ENCODE measurements at regions not wholly inside any gene's neighbourhood (a gene's known extent, or its start where the extent isn't known, plus 50 kb on each side); places are given as distances from the start of the nearest gene placed in this dataset.
A peak's percentile ranks its signal among the peaks of the same experiment; 100 is the strongest.

DNA sequence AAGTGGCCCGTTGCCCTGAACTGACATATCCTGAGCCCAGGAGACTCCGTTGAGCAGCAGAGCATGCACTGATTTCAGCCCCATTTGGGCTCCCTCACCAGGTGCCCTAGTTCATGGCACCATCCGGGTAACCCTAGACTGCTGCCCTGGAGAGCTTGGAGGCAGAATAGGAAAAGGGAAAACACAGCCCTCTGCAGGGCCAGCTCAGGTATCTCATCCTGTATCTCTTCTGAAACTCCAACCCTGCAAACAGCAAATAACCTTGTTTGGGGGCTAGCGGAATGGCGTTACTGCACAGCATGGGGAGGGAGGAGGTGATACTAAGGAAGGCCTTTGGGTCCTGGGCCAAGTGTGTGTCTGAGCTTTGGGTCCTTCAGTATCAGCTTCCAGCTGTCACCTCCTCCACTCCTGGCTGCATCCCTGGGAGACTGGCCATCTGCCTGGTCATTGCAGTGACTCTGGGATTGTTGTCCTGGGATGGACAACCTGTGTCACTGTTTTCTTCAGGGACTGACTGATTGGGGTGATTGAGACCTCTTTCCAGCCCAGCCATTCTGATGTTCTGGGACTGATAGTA, 233.8 kb upstream of the SKOR2 start:
- Histone ChIP-seq H3K79me2 (ENCODE audit: control insufficient read depth, insufficient read depth, low read length) (no peaks in the 10 kb centered on the region), H2AK5ac (ENCODE audit: low read length) (no peak overlapping the region), H3K4me1 (ENCODE audit: control insufficient read depth, low read depth, low read length) (no peaks in the 10 kb centered on the region), H2BK120ac (ENCODE audit: low read depth, low read length) (no peak overlapping the region), H3K56ac (ENCODE audit: low read length) (no peak overlapping the region), H3K4me3 (ENCODE audit: low read length) (no peak overlapping the region), H3K27me3 (ENCODE audit: insufficient read depth, low read length, poor library complexity) (no peaks in the 10 kb centered on the region), H3K36me3 (ENCODE audit: control insufficient read depth, insufficient read depth, low read length) (no peaks in the 10 kb centered on the region), H3K79me1 (ENCODE audit: low read length) (no peaks in the 10 kb centered on the region), H2BK5ac (ENCODE audit: low read length) (no peak overlapping the region), H3K4ac (ENCODE audit: low read depth, low read length) (no peak overlapping the region), H3K9ac (ENCODE audit: low read length) (no peak overlapping the region), H3K18ac (ENCODE audit: low read length) (no peak overlapping the region), H2BK15ac (replicated peaks; ENCODE audit: low read depth) (no peak overlapping the region), H4K5ac (ENCODE audit: low read length) (no peak overlapping the region), H3K23ac (ENCODE audit: low read length) (no peak overlapping the region), H3K27ac (ENCODE audit: low read depth, low read length) (no peak overlapping the region), H3K4me2 (ENCODE audit: low read length) (no peak overlapping the region), H4K8ac (ENCODE audit: low read depth, low read length) (no peak overlapping the region)
- peak; percentile 23 for DNase-seq
- no CpG with 5 or more reads among the region's 5 CpGs for WGBS (ENCODE audit: extremely low coverage, insufficient coverage, low lambda C conversion rate)

DNA sequence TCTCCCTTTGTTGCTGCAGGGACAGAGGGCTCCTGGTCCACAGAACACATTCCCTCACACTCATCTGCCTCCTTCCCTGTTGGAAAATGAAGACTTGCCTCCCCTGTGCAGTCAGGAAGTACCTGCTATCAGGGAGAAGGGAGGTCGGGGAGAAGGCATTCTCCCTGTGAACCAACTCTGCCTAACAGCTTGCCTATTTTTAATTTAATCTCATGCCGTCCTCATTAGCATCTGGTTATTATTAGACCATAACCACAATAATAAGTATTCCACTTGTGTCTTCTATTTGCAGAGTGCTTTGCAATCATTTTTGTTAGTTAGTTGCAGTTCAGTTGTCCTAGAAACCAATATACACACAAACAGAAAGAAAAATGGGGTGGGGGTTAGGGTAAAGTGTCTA, 232.6 kb upstream of the SKOR2 start:
- no peak overlapping the region for H2AK5ac ChIP-seq (ENCODE audit: low read length)
- no peak overlapping the region for H3K4me3 ChIP-seq (ENCODE audit: low read length)
- H3K79me1 ChIP-seq (ENCODE audit: low read length): no peaks in the 10 kb centered on the region
- DNase-seq: no peak
- no peaks in the 10 kb centered on the region for H3K79me2 ChIP-seq (ENCODE audit: control insufficient read depth, insufficient read depth, low read length)
- H3K4me1 ChIP-seq (ENCODE audit: control insufficient read depth, low read depth, low read length): no peaks in the 10 kb centered on the region
- no peak overlapping the region for H3K9ac ChIP-seq (ENCODE audit: low read length)
- H2BK120ac ChIP-seq (ENCODE audit: low read depth, low read length): no peak overlapping the region
- H4K5ac ChIP-seq (ENCODE audit: low read length): no peak overlapping the region
- no peak overlapping the region for H2BK15ac ChIP-seq (replicated peaks; ENCODE audit: low read depth)
- H3K4ac ChIP-seq (ENCODE audit: low read depth, low read length): no peak overlapping the region
- no CpG with 5 or more reads among the region's 2 CpGs for WGBS (ENCODE audit: extremely low coverage, insufficient coverage, low lambda C conversion rate)
- H3K18ac ChIP-seq (ENCODE audit: low read length): no peak overlapping the region
- H4K8ac ChIP-seq (ENCODE audit: low read depth, low read length): no peak overlapping the region
- H3K27me3 ChIP-seq (ENCODE audit: insufficient read depth, low read length, poor library complexity): no peaks in the 10 kb centered on the region
- no peak overlapping the region for H3K23ac ChIP-seq (ENCODE audit: low read length)
- H2BK5ac ChIP-seq (ENCODE audit: low read length): no peak overlapping the region
- H3K36me3 ChIP-seq (ENCODE audit: control insufficient read depth, insufficient read depth, low read length): no peaks in the 10 kb centered on the region
- H3K4me2 ChIP-seq (ENCODE audit: low read length): no peak overlapping the region
- H3K56ac ChIP-seq (ENCODE audit: low read length): no peak overlapping the region
- H3K27ac ChIP-seq (ENCODE audit: low read depth, low read length): no peak overlapping the region

GRCh38 chr18:47480166-47480565, 228.7 kb upstream of the SKOR2 start:
- no peak overlapping the region for H3K23ac ChIP-seq (ENCODE audit: low read length)
- no CpG with 5 or more reads among the region's 4 CpGs for WGBS (ENCODE audit: extremely low coverage, insufficient coverage, low lambda C conversion rate)

DNA sequence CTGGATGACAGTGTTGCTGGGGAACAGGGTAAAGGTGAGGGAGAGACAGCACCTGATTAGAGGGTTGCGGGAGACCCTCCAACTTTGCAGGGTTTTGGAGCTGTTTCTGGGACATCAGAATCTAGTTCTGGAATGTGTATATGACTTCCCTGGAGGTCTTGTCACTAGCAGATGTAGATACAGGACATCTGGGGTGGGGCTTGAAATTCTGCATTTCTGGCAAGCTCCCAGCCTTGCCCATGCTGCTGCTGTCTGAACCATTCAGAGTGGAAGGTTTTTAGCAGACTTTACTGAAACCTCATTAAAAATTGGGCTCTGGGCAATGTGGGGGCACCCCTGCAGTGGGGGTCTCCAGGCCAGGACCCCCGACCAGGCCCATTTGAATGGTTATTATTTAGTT, 220.3 kb upstream of the SKOR2 start:
- Histone ChIP-seq H3K4me3 (ENCODE audit: low read length) (no peak overlapping the region), H3K4me2 (ENCODE audit: low read length) (no peak overlapping the region), H2BK120ac (ENCODE audit: low read depth, low read length) (no peak overlapping the region), H3K23ac (ENCODE audit: low read length) (no peak overlapping the region), H3K79me2 (ENCODE audit: control insufficient read depth, insufficient read depth, low read length) (no peaks in the 10 kb centered on the region), H3K79me1 (ENCODE audit: low read length) (no peaks in the 10 kb centered on the region), H3K9ac (ENCODE audit: low read length) (no peak overlapping the region), H4K5ac (ENCODE audit: low read length) (no peak overlapping the region), H3K18ac (ENCODE audit: low read length) (no peak overlapping the region), H2AK5ac (ENCODE audit: low read length) (no peak overlapping the region), H3K4me1 (ENCODE audit: control insufficient read depth, low read depth, low read length) (no peaks in the 10 kb centered on the region), H2BK5ac (ENCODE audit: low read length) (no peak overlapping the region), H3K36me3 (ENCODE audit: control insufficient read depth, insufficient read depth, low read length) (no peaks in the 10 kb centered on the region), H3K4ac (ENCODE audit: low read depth, low read length) (no peak overlapping the region), H4K8ac (ENCODE audit: low read depth, low read length) (no peak overlapping the region), H2BK15ac (replicated peaks; ENCODE audit: low read depth) (no peak overlapping the region), H3K56ac (ENCODE audit: low read length) (no peak overlapping the region), H3K27me3 (ENCODE audit: insufficient read depth, low read length, poor library complexity) (no peaks in the 10 kb centered on the region), H3K27ac (ENCODE audit: low read depth, low read length) (no peak overlapping the region)
- DNase-seq: no peak
- WGBS (ENCODE audit: extremely low coverage, insufficient coverage, low lambda C conversion rate): no CpG with 5 or more reads among the region's 2 CpGs

More at GRCh38 chr18:47480166-47480565, 228.7 kb upstream of the SKOR2 start:
- no peak overlapping the region for H3K9ac ChIP-seq (ENCODE audit: low read length)
- H2BK120ac ChIP-seq (ENCODE audit: low read depth, low read length): no peak overlapping the region
- no peak overlapping the region for H3K18ac ChIP-seq (ENCODE audit: low read length)
- H3K27me3 ChIP-seq (ENCODE audit: insufficient read depth, low read length, poor library complexity): no peaks in the 10 kb centered on the region
- no peak overlapping the region for H3K27ac ChIP-seq (ENCODE audit: low read depth, low read length)
- H2BK5ac ChIP-seq (ENCODE audit: low read length): no peak overlapping the region
- H3K4ac ChIP-seq (ENCODE audit: low read depth, low read length): no peak overlapping the region
- H2BK15ac ChIP-seq (replicated peaks; ENCODE audit: low read depth): no peak overlapping the region
- H3K36me3 ChIP-seq (ENCODE audit: control insufficient read depth, insufficient read depth, low read length): no peaks in the 10 kb centered on the region
- no peaks in the 10 kb centered on the region for H3K79me2 ChIP-seq (ENCODE audit: control insufficient read depth, insufficient read depth, low read length)
- no peak overlapping the region for H3K4me3 ChIP-seq (ENCODE audit: low read length)
- no peak overlapping the region for H3K4me2 ChIP-seq (ENCODE audit: low read length)
- H3K4me1 ChIP-seq (ENCODE audit: control insufficient read depth, low read depth, low read length): no peaks in the 10 kb centered on the region
- H4K5ac ChIP-seq (ENCODE audit: low read length): no peak overlapping the region
- H4K8ac ChIP-seq (ENCODE audit: low read depth, low read length): no peak overlapping the region
- H3K79me1 ChIP-seq (ENCODE audit: low read length): no peaks in the 10 kb centered on the region
- no peak overlapping the region for H3K56ac ChIP-seq (ENCODE audit: low read length)
- DNase-seq: no peak
- no peak overlapping the region for H2AK5ac ChIP-seq (ENCODE audit: low read length)

DNA sequence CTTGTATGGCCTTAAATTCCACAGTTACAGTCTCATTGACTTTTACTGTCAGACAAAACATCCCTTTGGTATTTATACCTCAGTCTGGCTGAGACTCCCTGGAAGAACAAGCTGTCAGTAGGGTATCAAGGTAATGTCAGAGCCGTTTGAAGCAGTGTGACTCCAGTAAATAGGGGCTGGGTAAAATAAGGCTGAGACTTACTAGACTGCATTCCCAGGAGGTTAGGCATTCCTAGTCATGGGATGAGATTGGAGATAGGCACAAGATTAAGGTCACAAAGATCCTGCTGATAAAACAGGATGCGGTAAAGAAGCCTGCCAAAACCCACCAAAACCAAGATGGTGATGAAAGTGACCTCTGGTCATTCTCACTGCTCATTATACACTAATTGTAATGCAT, 219.5 kb upstream of the SKOR2 start:
- DNase-seq: peak; percentile 40
- no peak overlapping the region for H2BK15ac ChIP-seq (replicated peaks; ENCODE audit: low read depth)
- no CpG with 5 or more reads among the region's 2 CpGs for WGBS (ENCODE audit: extremely low coverage, insufficient coverage, low lambda C conversion rate)
- H4K8ac ChIP-seq (ENCODE audit: low read depth, low read length): no peak overlapping the region
- no peak overlapping the region for H3K4me2 ChIP-seq (ENCODE audit: low read length)
- no peak overlapping the region for H3K23ac ChIP-seq (ENCODE audit: low read length)
- no peak overlapping the region for H3K56ac ChIP-seq (ENCODE audit: low read length)
- no peaks in the 10 kb centered on the region for H3K79me2 ChIP-seq (ENCODE audit: control insufficient read depth, insufficient read depth, low read length)
- H3K27me3 ChIP-seq (ENCODE audit: insufficient read depth, low read length, poor library complexity): no peaks in the 10 kb centered on the region
- H3K79me1 ChIP-seq (ENCODE audit: low read length): no peaks in the 10 kb centered on the region
- H3K4ac ChIP-seq (ENCODE audit: low read depth, low read length): no peak overlapping the region
- H3K9ac ChIP-seq (ENCODE audit: low read length): no peak overlapping the region
- no peaks in the 10 kb centered on the region for H3K36me3 ChIP-seq (ENCODE audit: control insufficient read depth, insufficient read depth, low read length)
- H3K4me3 ChIP-seq (ENCODE audit: low read length): no peak overlapping the region
- H2BK5ac ChIP-seq (ENCODE audit: low read length): no peak overlapping the region
- H3K18ac ChIP-seq (ENCODE audit: low read length): no peak overlapping the region
- no peak overlapping the region for H2AK5ac ChIP-seq (ENCODE audit: low read length)
- no peak overlapping the region for H2BK120ac ChIP-seq (ENCODE audit: low read depth, low read length)
- H3K27ac ChIP-seq (ENCODE audit: low read depth, low read length): no peak overlapping the region
- no peaks in the 10 kb centered on the region for H3K4me1 ChIP-seq (ENCODE audit: control insufficient read depth, low read depth, low read length)
- H4K5ac ChIP-seq (ENCODE audit: low read length): no peak overlapping the region

GRCh38 chr18:47469576-47469975, 218.1 kb upstream of the SKOR2 start:
- WGBS (ENCODE audit: extremely low coverage, insufficient coverage, low lambda C conversion rate): no CpG with 5 or more reads among the region's 2 CpGs
- no peak overlapping the region for H3K9ac ChIP-seq (ENCODE audit: low read length)
- DNase-seq: no peak

More at GRCh38 chr18:47469576-47469975, 218.1 kb upstream of the SKOR2 start:
- Histone ChIP-seq H2BK15ac (replicated peaks; ENCODE audit: low read depth) (no peak overlapping the region), H3K18ac (ENCODE audit: low read length) (no peak overlapping the region), H3K79me2 (ENCODE audit: control insufficient read depth, insufficient read depth, low read length) (no peaks in the 10 kb centered on the region), H4K8ac (ENCODE audit: low read depth, low read length) (no peak overlapping the region), H2AK5ac (ENCODE audit: low read length) (no peak overlapping the region), H3K27me3 (ENCODE audit: insufficient read depth, low read length, poor library complexity) (no peaks in the 10 kb centered on the region), H3K27ac (ENCODE audit: low read depth, low read length) (no peak overlapping the region), H3K4ac (ENCODE audit: low read depth, low read length) (no peak overlapping the region), H3K79me1 (ENCODE audit: low read length) (no peaks in the 10 kb centered on the region), H3K36me3 (ENCODE audit: control insufficient read depth, insufficient read depth, low read length) (no peaks in the 10 kb centered on the region), H3K23ac (ENCODE audit: low read length) (no peak overlapping the region), H3K56ac (ENCODE audit: low read length) (peak overlapping the region; percentile 13), H3K4me1 (ENCODE audit: control insufficient read depth, low read depth, low read length) (no peaks in the 10 kb centered on the region), H4K5ac (ENCODE audit: low read length) (no peak overlapping the region), H3K4me3 (ENCODE audit: low read length) (no peak overlapping the region), H3K4me2 (ENCODE audit: low read length) (no peak overlapping the region), H2BK5ac (ENCODE audit: low read length) (no peak overlapping the region), H2BK120ac (ENCODE audit: low read depth, low read length) (no peak overlapping the region)

All from mesendoderm (in vitro differentiated cells).